PC-3 (cell line): ENCODE measurements at regions not wholly inside any gene's neighbourhood (a gene's known extent, or its start where the extent isn't known, plus 50 kb on each side); places are given as distances from the start of the nearest gene placed in this dataset.

Experiments used
- ATAC-seq: fragments of 200-7000 bp; cut with Tn5 transposase; 2 replicates; pipeline ENCODE4 v1.9.1; 2020; ENCODE audit warnings: mild to moderate bottlenecking, moderate library complexity
- BruUV-seq: library from RNA; stranded (reverse); fragments of 400-500 nt; replicated peaks from 2 replicates; lab custom pipeline; 2021; lab: Mats Ljungman, UMichigan
- CTCF ChIA-PET: fragments of 300-600 bp; sonication (Branson Sonifier 250); formaldehyde crosslinking; loops from one replicate; lab custom pipeline; 2022; ENCODE audit warnings: antibody characterized with exemption; lab: Charles Lee
- POLR2A ChIA-PET: fragments of 300-600 bp; sonication (Branson Sonifier 250); formaldehyde crosslinking; loops from one replicate; lab custom pipeline; 2022; ENCODE audit warnings: antibody characterized with exemption; ENCODE audit not compliant: unreplicated experiment; lab: Charles Lee
- DNase-seq: peaks from one replicate; pipeline ENCODE4 v3.0.0-alpha.2; 2015
- H2AFZ ChIP-seq: fragments of 300-600 bp; sonication (generic); 2 replicates; pipeline ENCODE4 v1.6.0; 2016; ENCODE audit warnings: antibody characterized with exemption, low read length
- H3F3A ChIP-seq: fragments of 300-600 bp; sonication (generic); one replicate; pipeline ENCODE4 v1.6.0; 2017; ENCODE audit warnings: antibody characterized with exemption, low read length, control low read depth, mild to moderate bottlenecking; ENCODE audit not compliant: unreplicated experiment
- H3K27ac ChIP-seq: fragments of 300-600 bp; sonication (generic); 2 replicates; pipeline ENCODE4 v1.5.1; 2016; ENCODE audit warnings: mild to moderate bottlenecking, low read length
- H3K27me3 ChIP-seq: fragments of 300-600 bp; sonication (generic); 2 replicates; pipeline ENCODE4 v1.6.1; 2016; ENCODE audit warnings: low read length, mixed read lengths
- H3K36me3 ChIP-seq: fragments of 300-600 bp; sonication (generic); 2 replicates; pipeline ENCODE4 v1.6.1; 2016; ENCODE audit warnings: low read depth, mixed run types, low read length, mixed read lengths
- H3K4me1 ChIP-seq: fragments of 300-600 bp; sonication (generic); 2 replicates; pipeline ENCODE4 v1.5.1; 2016; ENCODE audit warnings: low read length; ENCODE audit not compliant: insufficient read depth
- H3K4me2 ChIP-seq: fragments of 300-600 bp; sonication (generic); 2 replicates; pipeline ENCODE4 v1.6.0; 2016; ENCODE audit warnings: low read length
- H3K4me3 ChIP-seq: fragments of 300-600 bp; sonication (generic); 2 replicates; pipeline ENCODE4 v1.5.1; 2016; ENCODE audit warnings: mild to moderate bottlenecking, low read length, mixed read lengths
- H3K79me2 ChIP-seq: fragments of 300-600 bp; sonication (generic); 2 replicates; pipeline ENCODE4 v1.6.1; 2017; ENCODE audit warnings: low read length, mixed read lengths
- H3K9ac ChIP-seq: fragments of 300-600 bp; sonication (generic); 2 replicates; pipeline ENCODE4 v1.6.0; 2016; ENCODE audit warnings: mild to moderate bottlenecking, low read length
- H3K9me2 ChIP-seq: fragments of 300-600 bp; sonication (generic); replicated peaks from 2 replicates; pipeline ENCODE4 v1.6.1; 2016; ENCODE audit warnings: mixed run types, low read length, mixed read lengths
- H3K9me3 ChIP-seq: fragments of 300-600 bp; sonication (generic); 2 replicates; pipeline ENCODE4 v1.6.1; 2016; ENCODE audit warnings: low read length, mixed read lengths
- H4K20me1 ChIP-seq: fragments of 300-600 bp; sonication (generic); 2 replicates; pipeline ENCODE4 v1.6.1; 2016; ENCODE audit warnings: low read length, mixed read lengths
- EZH2 ChIP-seq: fragments of 300-600 bp; sonication (generic); IDR thresholded peaks from one replicate; pipeline ENCODE4 v1.6.1; 2017; ENCODE audit warnings: antibody characterized with exemption, mild to moderate bottlenecking, low read length; ENCODE audit not compliant: unreplicated experiment
- EZH2phosphoT487 ChIP-seq: fragments of 300-600 bp; sonication (generic); IDR thresholded peaks from 2 replicates; pipeline ENCODE4 v1.6.1; 2018; ENCODE audit warnings: mild to moderate bottlenecking, antibody characterized with exemption, low read length, borderline replicate concordance
- intact Hi-C: fragments of 100-400 bp; cut with micrococcal nuclease; formaldehyde crosslinking; loops from 2 replicates; pipeline ENCODE4 v1.9.0; 2023
- TF ChIP-seq, protein P1 (sequence below): fragments of 300-600 bp; sonication (generic); conservative IDR thresholded peaks from 2 replicates; pipeline ENCODE4 v1.5.1; 2017; ENCODE audit warnings: antibody characterized with exemption, low read depth, mild to moderate bottlenecking, low read length

- H3K9me3 ChIP-seq, result no peaks in the 10 kb centered on the region
- H3K79me2 ChIP-seq, result no peaks in the 10 kb centered on the region
- peaks cover 6% of the 10 kb centered on the region; the same call in 1 of the 2 replicates for H3K27me3 ChIP-seq
- no peaks in the 10 kb centered on the region for H3K36me3 ChIP-seq
- ChIA-PET CTCF (no interaction called here), POLR2A (interaction anchor here (0.6 to 0.7 kb wide), 2 partner anchors 8 to 231 kb away, joined by 3 read pairs; no protein-coding TSS in a partner anchor)
- H3K4me3 ChIP-seq, result no peak overlapping the region
- BruUV-seq, result no TSS peak
- DNase-seq (no peak), ATAC-seq (peak; percentile 15; the same call in 1 of the 2 replicates)
- H2AFZ ChIP-seq, result no peak overlapping the region
- H3K9ac ChIP-seq, result no peak overlapping the region
- no peaks in the 10 kb centered on the region for H4K20me1 ChIP-seq
- no peaks in the 10 kb centered on the region for H3K9me2 ChIP-seq
- no peak overlapping the region for H3K27ac ChIP-seq
- no peak overlapping the region for H3K4me2 ChIP-seq
- intact Hi-C loops, result no loop called here
- H3F3A ChIP-seq, result no peaks in the 10 kb centered on the region
- TF ChIP-seq EZH2 (no peak), EZH2phosphoT487 (no peak)
- TF ChIP-seq, protein P1, sequence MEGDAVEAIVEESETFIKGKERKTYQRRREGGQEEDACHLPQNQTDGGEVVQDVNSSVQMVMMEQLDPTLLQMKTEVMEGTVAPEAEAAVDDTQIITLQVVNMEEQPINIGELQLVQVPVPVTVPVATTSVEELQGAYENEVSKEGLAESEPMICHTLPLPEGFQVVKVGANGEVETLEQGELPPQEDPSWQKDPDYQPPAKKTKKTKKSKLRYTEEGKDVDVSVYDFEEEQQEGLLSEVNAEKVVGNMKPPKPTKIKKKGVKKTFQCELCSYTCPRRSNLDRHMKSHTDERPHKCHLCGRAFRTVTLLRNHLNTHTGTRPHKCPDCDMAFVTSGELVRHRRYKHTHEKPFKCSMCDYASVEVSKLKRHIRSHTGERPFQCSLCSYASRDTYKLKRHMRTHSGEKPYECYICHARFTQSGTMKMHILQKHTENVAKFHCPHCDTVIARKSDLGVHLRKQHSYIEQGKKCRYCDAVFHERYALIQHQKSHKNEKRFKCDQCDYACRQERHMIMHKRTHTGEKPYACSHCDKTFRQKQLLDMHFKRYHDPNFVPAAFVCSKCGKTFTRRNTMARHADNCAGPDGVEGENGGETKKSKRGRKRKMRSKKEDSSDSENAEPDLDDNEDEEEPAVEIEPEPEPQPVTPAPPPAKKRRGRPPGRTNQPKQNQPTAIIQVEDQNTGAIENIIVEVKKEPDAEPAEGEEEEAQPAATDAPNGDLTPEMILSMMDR, result no peak
- no peaks in the 10 kb centered on the region for H3K4me1 ChIP-seq
Observed at GRCh38 chr7:55314967-55315366, 50.2 kb upstream of the LANCL2 start.
